Ishikawa (cell line): ENCODE measurements at regions not wholly inside any gene's neighbourhood (a gene's known extent, or its start where the extent isn't known, plus 50 kb on each side); places are given as distances from the start of the nearest gene placed in this dataset.

Experiments used
- CEBPB ChIP-seq: IDR thresholded peaks from 2 replicates; pipeline ENCODE4 v1.6.1; 2012
- CREB1 ChIP-seq: IDR thresholded peaks from 2 replicates; pipeline ENCODE4 v1.6.1; 2012; ENCODE audit warnings: low read depth
- EGR1 ChIP-seq: IDR thresholded peaks from 2 replicates; pipeline ENCODE4 v1.6.1; 2012
- EP300 ChIP-seq: IDR thresholded peaks from 2 replicates; pipeline ENCODE4 v1.6.1; 2012; ENCODE audit warnings: borderline replicate concordance
- MAX ChIP-seq: IDR thresholded peaks from 2 replicates; pipeline ENCODE4 v1.6.1; 2012
- NFIC ChIP-seq: IDR thresholded peaks from 2 replicates; pipeline ENCODE4 v1.6.1; 2012
- RAD21 ChIP-seq: IDR thresholded peaks from 2 replicates; pipeline ENCODE4 v1.6.1; 2012; ENCODE audit warnings: low read depth
- REST ChIP-seq: IDR thresholded peaks from 2 replicates; pipeline ENCODE4 v1.6.1; 2012; ENCODE audit warnings: low read depth, mild to moderate bottlenecking
- TAF1 ChIP-seq: IDR thresholded peaks from 2 replicates; pipeline ENCODE4 v1.6.1; 2012; ENCODE audit warnings: low read depth, mild to moderate bottlenecking
- TCF12 ChIP-seq: IDR thresholded peaks from 2 replicates; pipeline ENCODE4 v1.6.1; 2012; ENCODE audit warnings: low read depth
- TEAD4 ChIP-seq: IDR thresholded peaks from 2 replicates; pipeline ENCODE4 v1.6.1; 2012
- YY1 ChIP-seq: IDR thresholded peaks from 2 replicates; pipeline ENCODE4 v1.6.1; 2012; ENCODE audit warnings: low read depth

GRCh38 chr5:82792096-82792495 is 285.1 kb downstream of the TMEM167A start:
- no peak for TF ChIP-seq CREB1
- no peak for TF ChIP-seq YY1
- no peak for TF ChIP-seq MAX
- TF ChIP-seq NFIC, result no peak
- no peak for TF ChIP-seq REST
- TF ChIP-seq EP300, result no peak
- TF ChIP-seq TAF1, result no peak
- no peak for TF ChIP-seq RAD21
- TF ChIP-seq TEAD4, result no peak
- TF ChIP-seq CEBPB, result no peak
- TF ChIP-seq EGR1, result no peak
- no peak for TF ChIP-seq TCF12
